Activated T-helper 1 cell treated with anti-CD3 and anti-CD28 coated beads, Interleukin-12 subunit alpha, Interleukin-12 subunit beta, Interleukin-2, Interleukin-4 antibody, amounts not matched to agents 30 ng/mL and 10 ng/mL and 1 ng/mL, durations not matched to agents 14 hours and 24 hours and 36 hours (primary cell): ENCODE measurements at regions not wholly inside any gene's neighbourhood (a gene's known extent, or its start where the extent isn't known, plus 50 kb on each side); places are given as distances from the start of the nearest gene placed in this dataset.
"Not testable (repeated sequence)": the region's sequence is repeated elsewhere in the genome, so short reads cannot be mapped to it uniquely, and the experiment has no call there.

Source experiments
- DNase-seq: peaks from one replicate; pipeline ENCODE4 v3.0.0; 2021; ENCODE audit warnings: low spot score
- H3K27ac Mint-ChIP-seq: one replicate; pipeline ENCODE4 v1.8.0; 2021; ENCODE audit warnings: mild to moderate bottlenecking, mixed read lengths
- H3K27me3 Mint-ChIP-seq: one replicate; pipeline ENCODE4 v1.8.0; 2022; ENCODE audit warnings: mild to moderate bottlenecking, moderate library complexity, mixed read lengths; ENCODE audit not compliant: insufficient read depth
- H3K36me3 Mint-ChIP-seq: one replicate; pipeline ENCODE4 v1.8.0; 2021; ENCODE audit warnings: low read depth, mixed read lengths
- H3K4me1 Mint-ChIP-seq: one replicate; pipeline ENCODE4 v1.8.0; 2021; ENCODE audit warnings: low read depth, mixed read lengths
- H3K4me3 Mint-ChIP-seq: one replicate; pipeline ENCODE4 v1.8.0; 2021; ENCODE audit warnings: mild to moderate bottlenecking, moderate library complexity, mixed read lengths
- H3K9me3 Mint-ChIP-seq: one replicate; pipeline ENCODE4 v1.8.0; 2021; ENCODE audit warnings: mixed read lengths
- intact Hi-C: fragments of 100-400 bp; cut with micrococcal nuclease; formaldehyde crosslinking; loops from one replicate; pipeline ENCODE4 v1.15.1; 2024

DNA sequence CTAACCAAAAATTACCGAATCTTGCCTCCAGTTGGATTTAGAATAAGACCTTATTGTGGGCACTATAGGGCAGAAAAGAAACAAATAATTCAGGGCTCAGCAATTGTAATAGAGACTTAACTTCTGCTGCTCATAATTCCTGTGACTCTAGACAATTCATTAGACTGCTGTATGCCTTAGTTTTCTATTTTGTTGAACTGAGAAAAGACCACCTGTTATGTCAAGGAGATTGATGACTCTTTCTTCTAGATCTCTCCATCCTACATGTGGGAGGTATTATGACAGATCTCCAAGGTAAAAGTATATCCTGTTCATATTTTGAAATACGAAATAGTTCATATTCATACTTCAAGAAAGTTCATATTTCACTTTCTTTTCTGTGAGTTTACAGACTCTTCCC, 605.1 kb downstream of the PSAT1 start:
- no peaks in the 10 kb centered on the region for H3K27me3 Mint-ChIP-seq
- no peak overlapping the region for H3K4me3 Mint-ChIP-seq
- H3K27ac Mint-ChIP-seq: no peak overlapping the region
- no peak for DNase-seq
- intact Hi-C loops: no loop called here
- H3K4me1 Mint-ChIP-seq: no peaks in the 10 kb centered on the region
- H3K36me3 Mint-ChIP-seq: no peaks in the 10 kb centered on the region
- H3K9me3 Mint-ChIP-seq: no peaks in the 10 kb centered on the region

- H3K4me1 Mint-ChIP-seq: no peaks in the 10 kb centered on the region
- H3K36me3 Mint-ChIP-seq: no peaks in the 10 kb centered on the region
- intact Hi-C loops: no loop called here
- H3K4me3 Mint-ChIP-seq: no peak overlapping the region
- H3K27ac Mint-ChIP-seq: no peak overlapping the region
- DNase-seq: no peak
- no peaks in the 10 kb centered on the region for H3K27me3 Mint-ChIP-seq
- peaks cover 2% of the 10 kb centered on the region for H3K9me3 Mint-ChIP-seq
Observed at GRCh38 chr9:78903581-78903980, 606.7 kb downstream of the PSAT1 start.

GRCh38 chr9:78904686-78905085, 607.8 kb downstream of the PSAT1 start:
- no peak for DNase-seq
- no peaks in the 10 kb centered on the region for H3K36me3 Mint-ChIP-seq
- H3K27me3 Mint-ChIP-seq: no peaks in the 10 kb centered on the region
- intact Hi-C loops: no loop called here
- H3K4me3 Mint-ChIP-seq: no peak overlapping the region
- H3K27ac Mint-ChIP-seq: no peak overlapping the region
- H3K9me3 Mint-ChIP-seq: peaks cover 3% of the 10 kb centered on the region
- H3K4me1 Mint-ChIP-seq: no peaks in the 10 kb centered on the region

DNA sequence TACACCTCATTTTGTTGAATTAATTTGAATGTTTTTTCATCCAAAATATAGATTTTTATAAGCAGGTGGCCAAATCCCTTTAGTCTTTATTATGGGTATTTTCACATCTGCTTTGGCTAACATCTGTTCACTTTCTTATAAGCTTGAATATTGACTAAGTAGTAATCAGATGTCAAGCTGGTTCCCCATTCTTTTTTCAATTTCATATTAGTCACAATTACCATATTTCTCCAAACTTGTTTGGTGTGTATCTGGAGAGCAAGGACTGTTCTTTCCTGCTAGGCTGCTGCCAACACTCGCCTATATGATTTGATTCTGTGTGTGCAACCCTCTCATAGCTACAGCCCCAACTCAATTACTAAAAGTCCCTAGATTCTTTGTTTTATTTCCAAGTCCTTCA, 608.5 kb downstream of the PSAT1 start:
- H3K4me3 Mint-ChIP-seq: no peak overlapping the region
- peaks cover 3% of the 10 kb centered on the region for H3K9me3 Mint-ChIP-seq
- no peaks in the 10 kb centered on the region for H3K4me1 Mint-ChIP-seq
- no peaks in the 10 kb centered on the region for H3K36me3 Mint-ChIP-seq
- DNase-seq: no peak
- intact Hi-C loops: no loop called here
- no peak overlapping the region for H3K27ac Mint-ChIP-seq
- no peaks in the 10 kb centered on the region for H3K27me3 Mint-ChIP-seq

DNA sequence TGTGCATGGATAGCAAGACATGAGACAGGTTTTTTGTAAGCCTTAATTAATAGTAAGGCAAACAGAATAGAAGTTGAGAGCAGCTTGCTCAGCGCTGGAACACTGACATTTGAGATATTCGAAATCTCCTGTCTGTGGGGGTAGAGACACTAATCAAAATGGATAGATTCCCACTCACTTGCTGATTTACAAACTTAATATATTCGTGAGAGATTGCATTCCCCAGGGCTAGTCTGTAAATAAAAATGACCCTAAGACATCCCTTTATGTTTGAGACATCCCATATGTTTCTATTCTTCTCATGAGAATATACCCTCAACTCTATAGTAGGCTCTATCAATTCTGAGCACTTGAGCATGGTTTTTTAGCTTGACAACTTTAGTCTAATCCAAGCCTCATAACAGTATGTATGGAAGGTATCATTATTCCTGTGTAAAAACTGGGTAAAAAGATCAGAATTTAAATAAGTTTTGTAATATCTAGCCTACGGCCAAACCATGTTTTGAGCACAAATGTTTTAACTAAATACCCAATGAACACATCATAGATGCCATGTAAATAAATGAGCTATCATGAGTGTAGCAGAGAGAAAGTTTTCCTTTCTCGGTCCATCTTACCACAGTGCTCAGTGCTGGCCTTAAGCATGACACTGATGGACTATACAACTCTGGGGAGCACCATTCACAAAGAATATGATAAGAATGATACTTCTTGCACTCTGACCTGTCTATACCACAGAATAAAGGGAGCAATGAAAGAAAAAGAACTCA, 609.2 kb downstream of the PSAT1 start:
- no peak overlapping the region for H3K4me3 Mint-ChIP-seq
- no peaks in the 10 kb centered on the region for H3K27me3 Mint-ChIP-seq
- peaks cover 3% of the 10 kb centered on the region for H3K9me3 Mint-ChIP-seq
- DNase-seq: no peak
- no peaks in the 10 kb centered on the region for H3K36me3 Mint-ChIP-seq
- H3K4me1 Mint-ChIP-seq: no peaks in the 10 kb centered on the region
- intact Hi-C loops: no loop called here
- no peak overlapping the region for H3K27ac Mint-ChIP-seq

DNA sequence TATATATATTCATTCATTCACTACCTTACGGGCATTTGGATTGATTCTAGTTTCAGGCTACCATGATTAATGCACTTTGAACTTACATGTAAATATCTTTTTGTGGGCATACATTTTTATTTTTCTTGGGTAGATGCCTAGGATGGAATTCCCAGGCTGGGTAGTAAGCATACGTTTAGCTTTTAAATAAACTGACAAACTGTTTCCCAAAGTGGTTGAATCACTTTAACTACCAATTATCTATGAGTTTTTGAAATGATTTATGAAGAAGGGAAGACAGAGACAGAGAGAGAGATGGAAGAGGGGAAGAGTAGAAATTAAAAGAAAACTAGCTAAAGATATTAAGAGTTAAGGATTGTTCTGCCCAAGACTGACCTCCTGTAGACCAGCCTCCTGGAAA, 612.6 kb downstream of the PSAT1 start:
- no peak for DNase-seq
- Mint-ChIP-seq H3K4me1 (no peaks in the 10 kb centered on the region), H3K27ac (no peak overlapping the region), H3K36me3 (no peaks in the 10 kb centered on the region), H3K27me3 (no peaks in the 10 kb centered on the region), H3K4me3 (no peak overlapping the region), H3K9me3 (peaks cover 3% of the 10 kb centered on the region)
- intact Hi-C loops: no loop called here

DNA sequence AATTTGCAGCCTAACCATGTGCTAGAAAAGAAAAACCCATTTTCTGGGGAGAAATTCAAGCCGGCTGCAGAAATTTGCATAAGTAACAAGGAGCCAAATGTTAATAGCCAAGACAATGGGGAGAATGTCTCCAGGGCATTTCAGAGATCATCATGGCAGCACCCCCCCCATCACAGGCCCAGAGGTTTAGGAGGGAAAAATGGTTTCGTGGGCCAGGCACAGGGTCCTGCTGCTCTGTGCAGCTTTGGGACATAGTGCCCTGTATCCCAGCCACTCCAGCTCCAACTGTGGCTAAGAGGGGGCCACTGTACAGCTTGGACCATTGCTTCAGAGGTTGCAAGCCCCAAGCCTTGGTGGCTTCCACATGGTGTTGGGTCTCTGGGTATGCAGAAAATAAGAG, 620.0 kb downstream of the PSAT1 start:
- not testable (repeated sequence) for H3K4me3 Mint-ChIP-seq, H3K27me3 Mint-ChIP-seq

GRCh38 chr9:78918976-78919375, 622.1 kb downstream of the PSAT1 start:
- Mint-ChIP-seq H3K36me3 (no peaks in the 10 kb centered on the region), H3K9me3 (peaks cover 6% of the 10 kb centered on the region), H3K4me1 (no peaks in the 10 kb centered on the region), H3K27ac (no peak overlapping the region), H3K4me3 (no peak overlapping the region), H3K27me3 (no peaks in the 10 kb centered on the region)
- intact Hi-C loops: no loop called here
- DNase-seq: no peak

More for the DNA sequence above, 620.0 kb downstream of the PSAT1 start:
- H3K27ac Mint-ChIP-seq, H3K4me1 Mint-ChIP-seq, DNase-seq, intact Hi-C loops, H3K9me3 Mint-ChIP-seq, H3K36me3 Mint-ChIP-seq: not testable (repeated sequence)

- no peak for DNase-seq
- no peaks in the 10 kb centered on the region for H3K27me3 Mint-ChIP-seq
- peaks cover 6% of the 10 kb centered on the region for H3K9me3 Mint-ChIP-seq
- intact Hi-C loops: no loop called here
- no peak overlapping the region for H3K4me3 Mint-ChIP-seq
- H3K27ac Mint-ChIP-seq: no peak overlapping the region
- H3K4me1 Mint-ChIP-seq: no peaks in the 10 kb centered on the region
- no peaks in the 10 kb centered on the region for H3K36me3 Mint-ChIP-seq
Observed at GRCh38 chr9:78919701-78920100, 622.8 kb downstream of the PSAT1 start.

DNA sequence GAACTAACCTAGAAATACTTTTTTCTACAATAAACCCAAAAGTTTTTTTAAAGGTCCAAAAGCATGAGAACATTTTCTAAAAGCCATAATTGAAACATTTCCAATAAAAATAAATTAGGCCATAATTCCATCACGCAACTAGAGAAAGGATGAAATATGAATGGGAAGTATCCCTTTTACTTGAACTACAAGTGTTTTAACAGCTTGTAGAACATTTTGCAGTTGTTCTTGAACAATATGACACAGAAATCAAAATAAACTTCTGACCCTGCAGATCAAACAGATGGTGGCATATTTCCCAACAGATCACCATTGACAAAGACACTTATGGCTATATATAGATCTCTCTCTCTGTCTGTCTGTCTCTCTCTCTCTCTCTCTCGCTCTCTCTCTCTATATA, 624.4 kb downstream of the PSAT1 start:
- no peaks in the 10 kb centered on the region for H3K36me3 Mint-ChIP-seq
- no peaks in the 10 kb centered on the region for H3K27me3 Mint-ChIP-seq
- intact Hi-C loops: no loop called here
- no peak overlapping the region for H3K4me3 Mint-ChIP-seq
- no peaks in the 10 kb centered on the region for H3K4me1 Mint-ChIP-seq
- peaks cover 4% of the 10 kb centered on the region for H3K9me3 Mint-ChIP-seq
- no peak overlapping the region for H3K27ac Mint-ChIP-seq
- no peak for DNase-seq

- intact Hi-C loops: no loop called here
- DNase-seq: no peak
- Mint-ChIP-seq H3K4me1 (no peaks in the 10 kb centered on the region), H3K27me3 (no peaks in the 10 kb centered on the region), H3K9me3 (no peaks in the 10 kb centered on the region), H3K4me3 (no peak overlapping the region), H3K27ac (no peak overlapping the region), H3K36me3 (no peaks in the 10 kb centered on the region)
Observed at GRCh38 chr9:78923966-78924659, 627.2 kb downstream of the PSAT1 start.

GRCh38 chr9:78927099-78927940, 630.4 kb downstream of the PSAT1 start:
- H3K4me1 Mint-ChIP-seq: no peaks in the 10 kb centered on the region
- intact Hi-C loops: no loop called here

More at GRCh38 chr9:78927099-78927940, 630.4 kb downstream of the PSAT1 start:
- H3K36me3 Mint-ChIP-seq: no peaks in the 10 kb centered on the region
- no peaks in the 10 kb centered on the region for H3K27me3 Mint-ChIP-seq
- H3K9me3 Mint-ChIP-seq: no peaks in the 10 kb centered on the region
- no peak for DNase-seq
- no peak overlapping the region for H3K4me3 Mint-ChIP-seq
- no peak overlapping the region for H3K27ac Mint-ChIP-seq
